Stimulated activated memory B cell treated with anti-CD40 and anti-IgM and Interleukin-4, amounts not matched to agents 10 μg/mL and 1 μg/mL and 100 μg/mL, for 72 hours (primary cell): ENCODE measurements at regions not wholly inside any gene's neighbourhood (a gene's known extent, or its start where the extent isn't known, plus 50 kb on each side); places are given as distances from the start of the nearest gene placed in this dataset.
"Not testable (repeated sequence)": the region's sequence is repeated elsewhere in the genome, so short reads cannot be mapped to it uniquely, and the experiment has no call there.

Experiments used
- ATAC-seq: fragments of 150-1000 bp; cut with Tn5 transposase; 2 replicates; pipeline ENCODE4 v1.10.0; 2021
- H3K27ac Mint-ChIP-seq: one replicate; pipeline ENCODE4 v1.8.0; 2022; ENCODE audit warnings: mild to moderate bottlenecking, mixed read lengths
- H3K27me3 Mint-ChIP-seq: one replicate; pipeline ENCODE4 v1.8.0; 2022; ENCODE audit warnings: mixed read lengths
- H3K36me3 Mint-ChIP-seq: one replicate; pipeline ENCODE4 v1.8.0; 2022; ENCODE audit warnings: mixed read lengths
- H3K4me1 Mint-ChIP-seq: one replicate; pipeline ENCODE4 v1.8.0; 2022; ENCODE audit warnings: mixed read lengths
- H3K4me3 Mint-ChIP-seq: one replicate; pipeline ENCODE4 v1.8.0; 2022; ENCODE audit warnings: mild to moderate bottlenecking, moderate library complexity, mixed read lengths
- H3K9me3 Mint-ChIP-seq: one replicate; pipeline ENCODE4 v1.8.0; 2022; ENCODE audit warnings: mixed read lengths

DNA sequence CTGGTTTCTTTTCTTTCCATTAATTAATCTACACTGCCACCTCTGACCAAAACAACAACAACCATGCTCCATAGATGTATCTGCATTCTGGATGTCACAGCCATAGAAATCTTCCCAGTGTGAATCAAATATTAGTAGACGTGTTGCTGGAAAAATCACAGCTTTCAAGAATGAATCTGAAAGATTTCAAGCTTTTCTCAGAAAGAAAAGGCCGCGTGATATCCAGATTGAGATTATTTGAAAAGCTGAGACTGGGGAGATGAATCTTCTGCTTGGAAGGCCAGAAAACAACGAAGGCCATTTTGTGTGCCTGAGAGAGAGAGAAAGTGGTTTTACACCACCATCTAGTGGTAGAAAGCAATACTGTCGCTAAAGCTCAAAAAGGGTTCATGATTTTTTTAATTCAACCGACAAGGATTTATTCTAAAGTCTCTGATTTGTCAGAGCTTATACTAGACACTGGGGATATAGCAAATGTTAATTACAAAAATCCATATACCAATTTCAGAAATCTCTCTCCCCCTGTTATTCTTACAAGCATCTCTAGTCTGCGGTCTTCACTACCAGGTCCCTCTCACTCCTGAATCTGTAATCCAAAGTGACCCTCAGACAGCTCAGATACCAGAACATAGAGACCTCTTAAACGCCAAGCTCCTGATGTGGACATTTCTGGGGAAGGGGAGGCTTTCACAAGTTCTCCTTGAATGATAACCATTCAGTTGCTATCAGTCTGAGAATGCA lies 87.5 kb upstream of the SGIP1 start:
- H3K27me3 Mint-ChIP-seq: peaks cover 11% of the 10 kb centered on the region
- no peaks in the 10 kb centered on the region for H3K9me3 Mint-ChIP-seq
- peak; percentile 72 for ATAC-seq

DNA sequence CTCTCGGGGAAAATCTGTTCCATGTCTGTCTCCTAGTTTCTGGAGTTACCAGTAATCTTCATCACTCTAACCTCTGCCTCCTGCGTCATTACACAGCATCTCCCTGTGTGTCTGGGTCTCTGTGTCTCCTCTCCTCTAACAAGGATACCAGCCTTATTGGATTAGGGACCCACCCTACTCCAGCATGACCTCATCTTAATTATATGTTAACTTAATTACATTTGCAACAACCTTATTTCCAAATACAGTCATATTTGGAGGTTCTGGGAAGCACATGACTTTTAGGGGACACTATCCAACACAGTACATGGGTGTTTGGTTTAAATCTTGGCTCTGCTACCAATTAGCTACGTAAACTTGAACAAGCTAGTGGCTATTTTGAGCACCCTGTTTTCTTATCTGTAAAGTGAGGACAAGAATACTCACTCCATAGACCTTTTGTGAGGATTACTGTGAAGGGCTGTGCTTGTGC lies 83.9 kb upstream of the SGIP1 start:
- no peaks in the 10 kb centered on the region for H3K9me3 Mint-ChIP-seq
- no peak overlapping the region for H3K27ac Mint-ChIP-seq
- ATAC-seq: no peak
- H3K36me3 Mint-ChIP-seq: no peaks in the 10 kb centered on the region
- H3K4me1 Mint-ChIP-seq: peaks cover 15% of the 10 kb centered on the region
- peaks cover 11% of the 10 kb centered on the region for H3K27me3 Mint-ChIP-seq
- no peak overlapping the region for H3K4me3 Mint-ChIP-seq

More for the DNA sequence above, 87.5 kb upstream of the SGIP1 start:
- Mint-ChIP-seq H3K27ac (peak overlapping the region; percentile 95), H3K4me3 (peak overlapping the region; percentile 83), H3K4me1 (peaks cover 34% of the 10 kb centered on the region), H3K36me3 (no peaks in the 10 kb centered on the region)

DNA sequence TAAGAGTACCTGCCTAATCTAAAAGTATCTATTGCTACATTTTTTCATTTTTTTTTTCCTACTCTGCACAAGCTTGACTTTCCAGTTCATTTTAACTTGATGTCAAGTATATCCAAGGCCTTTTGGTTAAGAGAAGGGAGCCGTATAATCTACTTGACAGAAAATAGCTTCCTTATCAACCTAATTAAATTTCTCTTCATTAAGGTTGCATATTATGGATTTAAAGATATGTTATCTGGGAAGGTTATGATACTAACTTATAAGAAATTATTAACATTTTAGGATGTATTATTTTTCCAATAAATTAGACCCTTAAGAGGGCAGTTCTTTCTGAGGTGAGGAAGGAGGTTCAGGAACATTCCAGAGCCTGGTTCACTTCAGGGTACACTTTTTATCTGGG lies 83.1 kb upstream of the SGIP1 start:
- H3K27ac Mint-ChIP-seq: no peak overlapping the region
- H3K27me3 Mint-ChIP-seq: peaks cover 11% of the 10 kb centered on the region
- no peak overlapping the region for H3K4me3 Mint-ChIP-seq
- H3K36me3 Mint-ChIP-seq: no peaks in the 10 kb centered on the region
- H3K9me3 Mint-ChIP-seq: no peaks in the 10 kb centered on the region
- no peak for ATAC-seq
- H3K4me1 Mint-ChIP-seq: peaks cover 7% of the 10 kb centered on the region

DNA sequence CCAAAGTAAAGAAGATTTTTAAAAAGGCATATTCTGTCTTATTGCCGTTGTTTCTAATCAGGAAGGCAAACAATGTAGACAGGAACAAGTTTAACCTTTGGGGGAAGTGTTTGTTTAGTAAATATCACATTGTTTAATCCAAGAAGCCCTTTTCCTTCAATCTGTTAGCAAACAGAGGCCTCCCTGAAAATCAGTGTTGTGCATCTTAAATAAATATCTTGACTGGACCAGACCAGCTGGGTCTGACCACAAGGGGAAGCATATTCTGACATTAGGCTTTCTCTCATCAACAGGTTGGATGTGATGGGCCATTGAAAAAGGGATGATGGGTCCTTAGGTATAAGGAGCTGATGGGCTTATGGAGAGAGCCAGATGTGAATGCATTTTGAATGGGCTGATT lies 81.8 kb upstream of the SGIP1 start:
- no peak overlapping the region for H3K4me3 Mint-ChIP-seq
- no peaks in the 10 kb centered on the region for H3K9me3 Mint-ChIP-seq
- H3K36me3 Mint-ChIP-seq: no peaks in the 10 kb centered on the region
- no peaks in the 10 kb centered on the region for H3K4me1 Mint-ChIP-seq
- peaks cover 11% of the 10 kb centered on the region for H3K27me3 Mint-ChIP-seq
- ATAC-seq: no peak
- H3K27ac Mint-ChIP-seq: no peak overlapping the region

DNA sequence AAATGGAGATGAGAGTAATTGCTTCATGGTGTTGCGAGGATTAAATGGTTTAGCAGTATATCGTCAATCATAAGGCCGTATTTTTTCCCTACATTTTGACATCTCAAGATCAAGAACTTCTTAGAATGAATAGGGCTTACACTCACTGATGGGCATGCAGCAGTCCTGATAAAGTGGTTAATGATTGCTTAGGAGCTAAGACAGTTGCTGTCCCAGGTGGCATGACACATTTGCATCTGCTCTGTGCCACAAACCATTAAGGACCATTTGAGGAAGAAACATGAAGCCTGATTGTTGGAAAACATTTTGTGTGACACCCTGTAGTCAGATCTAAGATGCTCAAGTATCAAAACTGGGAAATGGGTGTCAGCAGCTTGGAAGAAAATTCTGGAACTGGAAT lies 81.0 kb upstream of the SGIP1 start:
- no peak overlapping the region for H3K27ac Mint-ChIP-seq
- no peaks in the 10 kb centered on the region for H3K36me3 Mint-ChIP-seq
- H3K9me3 Mint-ChIP-seq: no peaks in the 10 kb centered on the region
- H3K4me1 Mint-ChIP-seq: no peaks in the 10 kb centered on the region
- no peak for ATAC-seq
- no peak overlapping the region for H3K4me3 Mint-ChIP-seq
- peaks cover 11% of the 10 kb centered on the region for H3K27me3 Mint-ChIP-seq

DNA sequence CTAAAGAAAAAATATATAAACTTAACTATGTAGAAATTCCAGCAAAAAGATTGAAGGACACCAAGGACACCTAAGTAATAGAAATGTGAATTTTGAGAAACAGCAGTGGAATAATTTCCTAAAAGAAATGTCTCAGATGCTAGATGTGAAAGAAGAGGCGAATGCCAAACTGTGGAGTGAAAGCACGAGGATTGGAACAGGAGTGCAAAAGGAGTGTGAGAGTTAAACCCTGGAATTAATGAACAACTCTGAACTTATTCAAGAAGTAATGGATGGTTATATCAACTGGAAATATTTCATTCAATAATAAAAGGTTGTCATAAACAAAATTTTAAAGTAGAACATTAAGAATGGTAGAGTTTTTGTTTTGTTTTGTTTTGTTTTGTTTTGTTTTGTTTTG lies 78.5 kb upstream of the SGIP1 start:
- Mint-ChIP-seq H3K27me3 (peaks cover 12% of the 10 kb centered on the region), H3K36me3 (peaks cover 9% of the 10 kb centered on the region), H3K9me3 (peaks cover 8% of the 10 kb centered on the region), H3K4me1 (no peaks in the 10 kb centered on the region), H3K27ac (no peak overlapping the region), H3K4me3 (no peak overlapping the region)
- no peak for ATAC-seq

DNA sequence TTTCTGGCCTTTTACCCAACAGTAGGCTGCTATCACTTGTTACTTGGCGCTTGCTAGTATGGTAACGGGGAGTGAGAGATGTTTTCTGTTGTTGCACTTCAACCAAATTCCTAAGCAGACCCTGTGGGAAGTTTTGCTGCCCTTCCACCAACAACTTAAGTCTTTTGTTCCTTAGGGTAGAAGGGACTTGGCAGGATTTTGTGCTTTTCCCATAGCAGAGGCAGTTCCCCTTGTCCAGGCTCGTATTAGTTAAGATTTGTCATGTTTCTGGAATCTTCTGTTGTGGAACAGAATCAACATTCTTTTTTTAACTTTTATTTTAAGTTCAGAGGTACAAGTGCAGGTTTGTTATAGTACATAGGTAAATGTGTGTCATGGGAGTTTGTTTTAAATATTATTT lies 73.2 kb upstream of the SGIP1 start:
- no peak overlapping the region for H3K4me3 Mint-ChIP-seq
- H3K9me3 Mint-ChIP-seq: peaks cover 16% of the 10 kb centered on the region
- H3K27me3 Mint-ChIP-seq: peaks cover 17% of the 10 kb centered on the region
- H3K4me1 Mint-ChIP-seq: no peaks in the 10 kb centered on the region
- H3K27ac Mint-ChIP-seq: no peak overlapping the region
- no peak for ATAC-seq
- H3K36me3 Mint-ChIP-seq: peaks cover 9% of the 10 kb centered on the region

DNA sequence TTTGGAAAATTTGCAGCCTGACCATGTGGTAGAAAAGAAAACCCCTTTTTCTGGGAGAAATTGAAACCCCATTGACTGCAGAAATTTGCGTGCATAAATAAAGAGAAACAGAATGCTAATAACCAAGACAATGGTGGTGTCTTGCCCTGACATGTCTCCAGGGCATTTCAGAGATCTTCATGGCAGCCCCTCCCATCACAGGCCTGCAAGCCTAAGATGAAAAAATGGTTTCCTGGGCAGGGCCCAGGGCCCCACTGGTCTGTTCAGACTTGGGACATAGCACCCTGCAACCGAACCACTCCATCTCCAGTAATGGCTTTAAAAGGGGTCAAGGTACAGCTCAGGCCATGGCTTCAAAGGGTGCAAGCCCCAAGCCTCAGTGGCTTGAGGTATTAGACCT lies 71.6 kb upstream of the SGIP1 start:
- Mint-ChIP-seq H3K4me1 (no peaks in the 10 kb centered on the region), H3K4me3 (no peak overlapping the region), H3K36me3 (peaks cover 9% of the 10 kb centered on the region), H3K27me3 (peaks cover 17% of the 10 kb centered on the region), H3K9me3 (peaks cover 16% of the 10 kb centered on the region), H3K27ac (no peak overlapping the region)
- no peak for ATAC-seq

DNA sequence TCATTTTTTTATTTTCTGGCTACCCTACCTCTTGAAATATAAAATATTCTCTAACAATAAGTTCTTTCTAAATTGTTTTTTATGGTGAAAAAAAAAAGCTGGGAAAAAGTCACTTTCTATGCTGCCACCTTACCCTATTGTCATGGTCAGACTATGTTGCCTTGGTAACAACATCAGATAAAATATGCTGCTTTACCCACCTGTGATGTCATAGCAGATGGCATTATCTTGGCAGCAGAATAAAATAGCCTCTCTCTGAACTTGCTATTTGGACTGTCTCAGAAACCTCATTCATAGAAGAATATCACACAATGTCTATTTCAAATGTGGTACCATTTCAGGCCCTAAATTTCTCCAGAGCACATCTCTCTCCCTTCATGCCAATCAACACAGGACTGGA lies 69.6 kb upstream of the SGIP1 start:
- ATAC-seq: no peak
- peaks cover 24% of the 10 kb centered on the region for H3K27me3 Mint-ChIP-seq
- H3K4me3 Mint-ChIP-seq: no peak overlapping the region

DNA sequence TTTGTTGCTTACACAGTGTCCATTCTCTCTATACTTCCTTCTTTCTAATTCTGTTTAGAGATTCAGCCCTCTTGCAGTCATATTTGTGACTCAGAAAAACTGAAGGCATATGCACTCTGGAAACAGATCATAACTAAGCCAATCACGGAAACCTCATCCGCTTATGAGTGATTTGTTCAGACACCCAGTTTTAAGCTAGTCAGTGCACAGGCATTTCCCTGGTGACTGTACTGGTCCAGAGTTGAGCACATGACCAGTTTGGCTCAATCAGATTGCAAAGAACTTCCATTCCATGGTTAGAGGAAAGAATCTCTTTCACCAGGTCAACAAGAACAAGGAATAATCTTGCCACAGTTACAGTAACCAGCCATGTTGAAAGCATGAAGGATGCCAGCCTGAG lies 69.2 kb upstream of the SGIP1 start:
- Mint-ChIP-seq H3K27me3 (peaks cover 19% of the 10 kb centered on the region), H3K4me3 (no peak overlapping the region)

More for the DNA sequence above, 69.6 kb upstream of the SGIP1 start:
- Mint-ChIP-seq H3K36me3 (peaks cover 9% of the 10 kb centered on the region), H3K4me1 (no peaks in the 10 kb centered on the region), H3K27ac (no peak overlapping the region), H3K9me3 (peaks cover 16% of the 10 kb centered on the region)

DNA sequence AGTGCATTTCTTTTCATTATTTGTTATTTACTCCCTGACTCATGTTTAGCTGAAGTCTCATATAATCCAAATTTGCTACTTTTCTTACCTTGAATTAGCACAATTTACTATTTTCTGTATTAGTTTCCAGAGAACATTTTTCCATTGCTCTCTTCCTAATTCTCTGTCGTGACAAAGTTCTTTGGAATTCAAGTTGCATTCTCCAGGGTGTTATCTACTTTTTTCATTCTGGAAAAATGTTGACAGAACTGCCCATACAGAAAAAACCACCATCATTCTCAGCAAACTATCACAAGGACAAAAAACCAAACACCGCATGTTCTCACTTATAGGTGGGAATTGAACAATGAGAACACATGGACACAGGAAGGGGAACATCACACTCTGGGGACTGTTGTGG lies 67.3 kb upstream of the SGIP1 start:
- not testable (repeated sequence) for H3K4me3 Mint-ChIP-seq, ATAC-seq, H3K27ac Mint-ChIP-seq, H3K36me3 Mint-ChIP-seq, H3K9me3 Mint-ChIP-seq, H3K4me1 Mint-ChIP-seq
- H3K27me3 Mint-ChIP-seq: peaks cover 16% of the 10 kb centered on the region

More for the DNA sequence above, 69.2 kb upstream of the SGIP1 start:
- Mint-ChIP-seq H3K36me3 (peaks cover 5% of the 10 kb centered on the region), H3K4me1 (no peaks in the 10 kb centered on the region), H3K27ac (no peak overlapping the region), H3K9me3 (peaks cover 11% of the 10 kb centered on the region)
- ATAC-seq: no peak

DNA sequence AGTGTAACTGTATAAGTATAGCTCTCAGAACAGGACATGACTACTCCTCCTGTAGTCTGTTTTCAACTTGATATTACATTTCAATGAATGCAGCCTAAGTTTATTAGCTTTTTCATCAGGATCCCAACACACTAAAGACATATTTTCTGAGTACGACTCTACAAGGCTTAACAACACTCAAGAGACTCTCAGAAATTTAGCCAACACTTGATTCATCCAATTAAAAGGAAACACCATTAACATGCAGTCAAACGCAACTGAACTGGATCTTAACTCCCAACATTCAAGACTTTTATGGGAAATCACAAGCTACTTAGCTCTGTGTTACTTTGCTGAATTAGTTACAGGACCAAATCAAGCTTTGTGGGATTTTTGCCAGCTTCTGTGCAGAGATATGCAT lies 65.2 kb upstream of the SGIP1 start:
- Mint-ChIP-seq H3K36me3 (no peaks in the 10 kb centered on the region), H3K9me3 (no peaks in the 10 kb centered on the region)
- no peak for ATAC-seq

DNA sequence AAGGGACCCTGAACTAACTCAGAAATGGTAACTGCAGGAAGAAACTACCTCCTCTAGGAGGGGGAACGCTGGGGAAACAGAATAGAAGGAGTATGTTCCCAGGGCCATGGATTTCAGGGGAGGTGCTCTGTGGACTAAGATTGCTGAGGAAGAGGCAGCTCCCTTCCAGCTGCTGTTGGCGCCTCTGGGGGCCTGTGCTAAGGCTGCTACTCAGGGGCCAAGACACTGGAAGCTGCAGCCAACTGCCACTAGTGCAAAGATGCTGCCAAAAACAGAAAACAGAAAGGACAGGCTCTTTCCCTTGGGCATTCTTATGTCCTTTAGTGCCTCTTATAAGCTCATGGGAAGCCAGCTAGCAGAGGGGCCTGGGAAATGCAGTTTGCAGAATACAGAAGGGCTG lies 58.0 kb upstream of the SGIP1 start:
- no peak overlapping the region for H3K27ac Mint-ChIP-seq
- no peaks in the 10 kb centered on the region for H3K36me3 Mint-ChIP-seq
- ATAC-seq: no peak
- no peaks in the 10 kb centered on the region for H3K4me1 Mint-ChIP-seq
- H3K4me3 Mint-ChIP-seq: no peak overlapping the region
- peaks cover 3% of the 10 kb centered on the region for H3K9me3 Mint-ChIP-seq
- peaks cover 87% of the 10 kb centered on the region for H3K27me3 Mint-ChIP-seq

More for the DNA sequence above, 65.2 kb upstream of the SGIP1 start:
- H3K4me3 Mint-ChIP-seq: no peak overlapping the region
- H3K27ac Mint-ChIP-seq: no peak overlapping the region
- H3K27me3 Mint-ChIP-seq: peaks cover 36% of the 10 kb centered on the region
- H3K4me1 Mint-ChIP-seq: no peaks in the 10 kb centered on the region

DNA sequence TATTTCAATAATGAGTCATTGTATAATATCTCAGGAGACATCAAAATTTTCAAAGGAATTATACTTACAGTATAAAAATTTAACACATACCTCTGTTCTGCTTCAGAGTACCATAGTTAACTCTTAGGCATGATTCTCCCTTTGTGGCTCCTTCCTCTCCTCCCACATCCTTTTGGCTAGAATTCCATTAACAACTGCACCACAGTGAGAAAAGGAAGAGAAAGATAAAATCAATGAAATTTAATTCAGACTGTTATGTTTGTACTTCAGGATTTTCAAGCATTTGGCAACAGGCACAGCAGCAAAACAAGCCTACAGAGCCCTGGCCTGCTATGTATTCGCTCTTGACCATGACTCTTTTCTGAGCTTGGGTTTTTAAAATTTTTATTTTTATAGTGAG lies 57.2 kb upstream of the SGIP1 start:
- H3K27ac Mint-ChIP-seq: no peak overlapping the region
- no peaks in the 10 kb centered on the region for H3K36me3 Mint-ChIP-seq
- H3K4me1 Mint-ChIP-seq: no peaks in the 10 kb centered on the region
- H3K4me3 Mint-ChIP-seq: no peak overlapping the region
- ATAC-seq: no peak
- H3K9me3 Mint-ChIP-seq: peaks cover 3% of the 10 kb centered on the region
- H3K27me3 Mint-ChIP-seq: peaks cover 79% of the 10 kb centered on the region

DNA sequence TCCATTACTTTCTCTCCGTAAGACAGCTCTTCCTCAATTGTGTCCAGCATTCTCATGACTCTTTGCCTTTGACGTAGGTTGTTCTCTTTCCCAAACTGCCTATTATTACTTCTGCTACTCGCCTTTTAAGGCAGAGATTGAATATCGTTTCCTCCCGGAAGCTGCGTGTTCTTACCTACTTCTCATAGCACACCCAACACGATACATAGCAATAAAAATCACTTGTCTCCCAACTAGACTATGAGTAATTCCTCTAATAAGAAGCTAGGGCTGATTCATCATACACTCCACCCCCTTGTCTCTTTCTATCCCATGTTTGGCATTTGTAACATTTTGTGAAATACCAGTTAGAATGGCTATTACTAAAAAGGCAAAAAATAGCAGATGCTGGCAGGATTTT lies 55.8 kb upstream of the SGIP1 start:
- H3K36me3 Mint-ChIP-seq: no peaks in the 10 kb centered on the region
- peaks cover 3% of the 10 kb centered on the region for H3K9me3 Mint-ChIP-seq
- no peak for ATAC-seq
- H3K4me3 Mint-ChIP-seq: no peak overlapping the region
- peaks cover 66% of the 10 kb centered on the region for H3K27me3 Mint-ChIP-seq
- H3K4me1 Mint-ChIP-seq: no peaks in the 10 kb centered on the region
- no peak overlapping the region for H3K27ac Mint-ChIP-seq

DNA sequence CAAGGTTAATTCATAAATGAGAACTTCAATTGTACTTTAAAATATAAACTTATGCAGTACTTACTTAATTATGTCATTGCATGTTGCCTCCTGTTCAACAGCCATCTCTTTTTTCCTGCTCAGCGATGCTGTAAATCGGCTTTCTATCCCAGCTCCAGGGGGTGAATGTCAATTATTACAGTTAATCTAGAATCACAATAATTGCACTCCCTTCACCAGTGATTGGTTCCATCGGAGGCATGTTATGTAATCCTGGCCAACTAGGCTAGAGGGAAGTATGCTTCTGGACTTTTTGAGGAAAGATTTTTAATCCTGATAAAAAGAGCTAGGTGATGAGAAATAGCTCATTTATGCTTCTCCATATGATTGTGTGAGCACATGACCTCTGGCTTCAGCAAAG lies 53.8 kb upstream of the SGIP1 start:
- Mint-ChIP-seq H3K4me1 (no peaks in the 10 kb centered on the region), H3K27ac (no peak overlapping the region), H3K36me3 (no peaks in the 10 kb centered on the region), H3K27me3 (peaks cover 45% of the 10 kb centered on the region), H3K9me3 (peaks cover 3% of the 10 kb centered on the region), H3K4me3 (no peak overlapping the region)
- no peak for ATAC-seq
